ENCODE measurements at regions not wholly inside any gene's neighbourhood (a gene's known extent, or its start where the extent isn't known, plus 50 kb on each side); places are given as distances from the start of the nearest gene placed in this dataset.
A peak's percentile ranks its signal among the peaks of the same experiment; 100 is the strongest.

GRCh38 chr12:22828066-22828465 is 203.1 kb downstream of the ETNK1 start:
- ATAC-seq (replicated peaks in 1 of 2) (peak; percentile 87 to 91), DNase-seq (no peak)
- Mint-ChIP-seq H3K4me1 (ENCODE audit: low read depth) (peaks cover 4% of the 10 kb centered on the region), H3K36me3 (ENCODE audit: insufficient read depth in 2 of 2) (peaks cover 3 to 5% of the 10 kb centered on the region in 2 donors), H3K4me3 (no peak overlapping the region), H3K27me3 (ENCODE audit: low read depth) (no peaks in the 10 kb centered on the region), H3K27ac (no peak overlapping the region), H3K9me3 (peaks cover 2 to 8% of the 10 kb centered on the region in 2 donors)

- no peaks in the 10 kb centered on the region for H3K27me3 Mint-ChIP-seq (ENCODE audit: low read depth)
- peaks cover 1 to 2% of the 10 kb centered on the region in 2 donors for H3K36me3 Mint-ChIP-seq (ENCODE audit: insufficient read depth in 2 of 2)
- H3K4me1 Mint-ChIP-seq (ENCODE audit: low read depth) = no peaks in the 10 kb centered on the region
- peaks cover 0 to 5% of the 10 kb centered on the region in 2 donors for H3K9me3 Mint-ChIP-seq
- no peak for ATAC-seq (replicated peaks in 1 of 2)
- no peak overlapping the region for H3K27ac Mint-ChIP-seq
- no peak for DNase-seq
- H3K4me3 Mint-ChIP-seq = no peak overlapping the region
Measured at GRCh38 chr12:22835431-22835830, 210.5 kb downstream of the ETNK1 start.

GRCh38 chr12:22850185-22850584 is 225.2 kb downstream of the ETNK1 start:
- H3K27ac Mint-ChIP-seq = no peak overlapping the region
- H3K36me3 Mint-ChIP-seq (ENCODE audit: insufficient read depth in 2 of 2) = no peaks in the 10 kb centered on the region
- H3K9me3 Mint-ChIP-seq = no peaks in the 10 kb centered on the region
- ATAC-seq (replicated peaks in 1 of 2) = no peak
- no peaks in the 10 kb centered on the region for H3K4me1 Mint-ChIP-seq (ENCODE audit: low read depth)
- H3K27me3 Mint-ChIP-seq (ENCODE audit: low read depth) = no peaks in the 10 kb centered on the region
- no peak for DNase-seq
- H3K4me3 Mint-ChIP-seq = no peak overlapping the region

- H3K4me3 Mint-ChIP-seq = no peak overlapping the region
- no peaks in the 10 kb centered on the region for H3K36me3 Mint-ChIP-seq (ENCODE audit: insufficient read depth in 2 of 2)
- DNase-seq = no peak
- H3K27me3 Mint-ChIP-seq (ENCODE audit: low read depth) = no peaks in the 10 kb centered on the region
- H3K9me3 Mint-ChIP-seq = no peaks in the 10 kb centered on the region
- no peak overlapping the region for H3K27ac Mint-ChIP-seq
- no peak for ATAC-seq (replicated peaks in 1 of 2)
- no peaks in the 10 kb centered on the region for H3K4me1 Mint-ChIP-seq (ENCODE audit: low read depth)
Measured at GRCh38 chr12:22851532-22851931, 226.6 kb downstream of the ETNK1 start.

GRCh38 chr12:22855456-22855855 is 230.5 kb downstream of the ETNK1 start:
- Mint-ChIP-seq H3K4me1 (ENCODE audit: low read depth) (no peaks in the 10 kb centered on the region), H3K36me3 (ENCODE audit: insufficient read depth in 2 of 2) (no peaks in the 10 kb centered on the region), H3K9me3 (no peaks in the 10 kb centered on the region), H3K4me3 (no peak overlapping the region), H3K27me3 (ENCODE audit: low read depth) (no peaks in the 10 kb centered on the region), H3K27ac (no peak overlapping the region)
- ATAC-seq (replicated peaks in 1 of 2) = no peak
- no peak for DNase-seq

GRCh38 chr12:22856178-22856577 is 231.2 kb downstream of the ETNK1 start:
- ATAC-seq (replicated peaks in 1 of 2) = no peak
- H3K36me3 Mint-ChIP-seq (ENCODE audit: insufficient read depth in 2 of 2) = no peaks in the 10 kb centered on the region
- no peaks in the 10 kb centered on the region for H3K27me3 Mint-ChIP-seq (ENCODE audit: low read depth)
- no peak for DNase-seq
- H3K4me3 Mint-ChIP-seq = no peak overlapping the region
- H3K9me3 Mint-ChIP-seq = no peaks in the 10 kb centered on the region
- no peaks in the 10 kb centered on the region for H3K4me1 Mint-ChIP-seq (ENCODE audit: low read depth)
- H3K27ac Mint-ChIP-seq = no peak overlapping the region

- ATAC-seq (replicated peaks in 1 of 2) = no peak
- H3K27ac Mint-ChIP-seq = no peak overlapping the region
- no peaks in the 10 kb centered on the region for H3K36me3 Mint-ChIP-seq (ENCODE audit: insufficient read depth in 2 of 2)
- no peaks in the 10 kb centered on the region for H3K9me3 Mint-ChIP-seq
- no peak for DNase-seq
- H3K4me3 Mint-ChIP-seq = no peak overlapping the region
- H3K4me1 Mint-ChIP-seq (ENCODE audit: low read depth) = no peaks in the 10 kb centered on the region
- H3K27me3 Mint-ChIP-seq (ENCODE audit: low read depth) = peaks cover 7% of the 10 kb centered on the region
Measured at GRCh38 chr12:22858849-22859570, 234.0 kb downstream of the ETNK1 start.

- Mint-ChIP-seq H3K27me3 (ENCODE audit: low read depth) (peaks cover 7% of the 10 kb centered on the region), H3K27ac (no peak overlapping the region), H3K4me1 (ENCODE audit: low read depth) (no peaks in the 10 kb centered on the region), H3K4me3 (no peak overlapping the region), H3K36me3 (ENCODE audit: insufficient read depth in 2 of 2) (no peaks in the 10 kb centered on the region), H3K9me3 (no peaks in the 10 kb centered on the region)
- no peak for ATAC-seq (replicated peaks in 1 of 2)
- DNase-seq = no peak
Measured at GRCh38 chr12:22860926-22861325, 236.0 kb downstream of the ETNK1 start.

GRCh38 chr12:22865822-22866221 is 240.9 kb downstream of the ETNK1 start:
- Mint-ChIP-seq H3K27ac (no peak overlapping the region), H3K4me1 (ENCODE audit: low read depth) (no peaks in the 10 kb centered on the region), H3K4me3 (no peak overlapping the region), H3K27me3 (ENCODE audit: low read depth) (peaks cover 7% of the 10 kb centered on the region), H3K9me3 (no peaks in the 10 kb centered on the region), H3K36me3 (ENCODE audit: insufficient read depth in 2 of 2) (no peaks in the 10 kb centered on the region)
- ATAC-seq (replicated peaks in 1 of 2) = no peak
- DNase-seq = no peak

GRCh38 chr12:22866406-22866805 is 241.4 kb downstream of the ETNK1 start:
- DNase-seq (no peak), ATAC-seq (replicated peaks in 1 of 2) (no peak)
- no peaks in the 10 kb centered on the region for H3K36me3 Mint-ChIP-seq (ENCODE audit: insufficient read depth in 2 of 2)
- peaks cover 7% of the 10 kb centered on the region for H3K27me3 Mint-ChIP-seq (ENCODE audit: low read depth)
- no peak overlapping the region for H3K4me3 Mint-ChIP-seq
- no peaks in the 10 kb centered on the region for H3K4me1 Mint-ChIP-seq (ENCODE audit: low read depth)
- no peak overlapping the region for H3K27ac Mint-ChIP-seq
- H3K9me3 Mint-ChIP-seq = no peaks in the 10 kb centered on the region

- DNase-seq (no peak), ATAC-seq (replicated peaks in 1 of 2) (no peak)
- peaks cover 4 to 5% of the 10 kb centered on the region in 2 donors for H3K9me3 Mint-ChIP-seq
- H3K36me3 Mint-ChIP-seq (ENCODE audit: insufficient read depth in 2 of 2) = no peaks in the 10 kb centered on the region
- H3K27me3 Mint-ChIP-seq (ENCODE audit: low read depth) = no peaks in the 10 kb centered on the region
- no peak overlapping the region for H3K4me3 Mint-ChIP-seq
- H3K4me1 Mint-ChIP-seq (ENCODE audit: low read depth) = no peaks in the 10 kb centered on the region
- H3K27ac Mint-ChIP-seq = no peak overlapping the region
Measured at GRCh38 chr12:22874151-22874550, 249.2 kb downstream of the ETNK1 start.

GRCh38 chr12:22876262-22876661 is 251.3 kb downstream of the ETNK1 start:
- H3K4me1 Mint-ChIP-seq (ENCODE audit: low read depth) = no peaks in the 10 kb centered on the region

GRCh38 chr12:22879203-22879602 is 254.2 kb downstream of the ETNK1 start:
- DNase-seq = no peak
- ATAC-seq (replicated peaks in 1 of 2) = no peak
- Mint-ChIP-seq H3K36me3 (ENCODE audit: insufficient read depth in 2 of 2) (no peaks in the 10 kb centered on the region), H3K4me3 (no peak overlapping the region), H3K4me1 (ENCODE audit: low read depth) (no peaks in the 10 kb centered on the region), H3K27ac (no peak overlapping the region), H3K9me3 (peaks cover 4 to 5% of the 10 kb centered on the region in 2 donors), H3K27me3 (ENCODE audit: low read depth) (no peaks in the 10 kb centered on the region)

More at GRCh38 chr12:22876262-22876661, 251.3 kb downstream of the ETNK1 start:
- Mint-ChIP-seq H3K9me3 (peaks cover 4 to 5% of the 10 kb centered on the region in 2 donors), H3K36me3 (ENCODE audit: insufficient read depth in 2 of 2) (no peaks in the 10 kb centered on the region), H3K27me3 (ENCODE audit: low read depth) (no peaks in the 10 kb centered on the region), H3K27ac (no peak overlapping the region), H3K4me3 (no peak overlapping the region)
- ATAC-seq (replicated peaks in 1 of 2) = no peak
- DNase-seq = no peak

GRCh38 chr12:22880331-22880730 is 255.4 kb downstream of the ETNK1 start:
- H3K4me1 Mint-ChIP-seq (ENCODE audit: low read depth) = no peaks in the 10 kb centered on the region
- H3K27ac Mint-ChIP-seq = no peak overlapping the region
- DNase-seq = no peak
- H3K9me3 Mint-ChIP-seq = peaks cover 4 to 5% of the 10 kb centered on the region in 2 donors
- no peaks in the 10 kb centered on the region for H3K27me3 Mint-ChIP-seq (ENCODE audit: low read depth)
- H3K36me3 Mint-ChIP-seq (ENCODE audit: insufficient read depth in 2 of 2) = no peaks in the 10 kb centered on the region
- H3K4me3 Mint-ChIP-seq = no peak overlapping the region
- ATAC-seq (replicated peaks in 1 of 2) = no peak

Measured in activated T-cell treated with anti-CD3 and anti-CD28 coated beads, Interleukin-2, amount 50 U/mL, for 72 hours (primary cell).